Left ventricle myocardium inferior (tissue), 1 donor: ENCODE measurements at regions not wholly inside any gene's neighbourhood (a gene's known extent, or its start where the extent isn't known, plus 50 kb on each side); places are given as distances from the start of the nearest gene placed in this dataset.

Experiments used
- DNase-seq: peaks from one replicate; pipeline ENCODE4 v3.0.0-alpha.2; 2020
- H3K27ac ChIP-seq: fragments of 200-600 bp; replicated peaks from 2 replicates; pipeline ENCODE4 v1.8.0; 2021
- H3K27me3 ChIP-seq: fragments of 200-600 bp; 2 replicates; pipeline ENCODE4 v1.8.0; 2021; ENCODE audit warnings: low read depth
- H3K36me3 ChIP-seq: fragments of 200-600 bp; 2 replicates; pipeline ENCODE4 v1.8.0; 2021
- H3K4me1 ChIP-seq: fragments of 200-600 bp; 2 replicates; pipeline ENCODE4 v1.8.0; 2021
- H3K4me3 ChIP-seq: fragments of 200-600 bp; 2 replicates; pipeline ENCODE4 v1.8.0; 2021; ENCODE audit warnings: mild to moderate bottlenecking, moderate library complexity
- H3K9me3 ChIP-seq: fragments of 200-600 bp; replicated peaks from 2 replicates; pipeline ENCODE4 v1.8.0; 2021
- intact Hi-C: fragments of 100-400 bp; cut with micrococcal nuclease; formaldehyde crosslinking; loops from one replicate; pipeline ENCODE4 v1.11.0; 2022
- TF ChIP-seq, protein P1 (sequence below): fragments of 200-600 bp; IDR thresholded peaks from 2 replicates; pipeline ENCODE4 v1.8.0; 2021; ENCODE audit warnings: antibody characterized with exemption, mild to moderate bottlenecking, borderline replicate concordance
- donor health status: DM: no; HTN: yes; CAD: no; lungs with severe emphysema.

DNA sequence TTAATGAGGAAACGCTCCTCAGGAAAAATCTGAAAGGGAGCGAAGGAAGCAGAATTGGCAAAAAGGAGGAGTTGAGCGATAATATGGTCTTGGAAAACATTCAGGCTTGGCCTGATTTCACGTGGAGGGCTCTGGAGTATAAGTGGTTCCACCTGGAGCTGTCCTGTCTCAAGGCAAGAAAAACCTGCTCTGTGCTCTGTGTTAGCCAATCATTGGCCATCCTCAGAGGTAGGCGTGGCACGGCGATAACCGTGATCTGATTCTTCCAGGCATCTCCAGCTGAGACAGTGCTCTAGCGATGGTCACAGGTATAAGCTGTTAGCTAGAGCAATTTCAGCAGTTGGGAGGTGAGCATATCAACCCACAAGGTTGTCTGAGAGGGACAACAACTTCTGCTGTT is 450.5 kb upstream of the MAF start:
- H3K36me3 ChIP-seq = no peaks in the 10 kb centered on the region
- intact Hi-C loops = no loop called here
- no peaks in the 10 kb centered on the region for H3K9me3 ChIP-seq
- DNase-seq = no peak
- peaks cover 7% of the 10 kb centered on the region for H3K4me1 ChIP-seq
- no peak overlapping the region for H3K4me3 ChIP-seq
- peaks cover 14% of the 10 kb centered on the region for H3K27me3 ChIP-seq
- H3K27ac ChIP-seq = no peak overlapping the region
- TF ChIP-seq, protein P1, sequence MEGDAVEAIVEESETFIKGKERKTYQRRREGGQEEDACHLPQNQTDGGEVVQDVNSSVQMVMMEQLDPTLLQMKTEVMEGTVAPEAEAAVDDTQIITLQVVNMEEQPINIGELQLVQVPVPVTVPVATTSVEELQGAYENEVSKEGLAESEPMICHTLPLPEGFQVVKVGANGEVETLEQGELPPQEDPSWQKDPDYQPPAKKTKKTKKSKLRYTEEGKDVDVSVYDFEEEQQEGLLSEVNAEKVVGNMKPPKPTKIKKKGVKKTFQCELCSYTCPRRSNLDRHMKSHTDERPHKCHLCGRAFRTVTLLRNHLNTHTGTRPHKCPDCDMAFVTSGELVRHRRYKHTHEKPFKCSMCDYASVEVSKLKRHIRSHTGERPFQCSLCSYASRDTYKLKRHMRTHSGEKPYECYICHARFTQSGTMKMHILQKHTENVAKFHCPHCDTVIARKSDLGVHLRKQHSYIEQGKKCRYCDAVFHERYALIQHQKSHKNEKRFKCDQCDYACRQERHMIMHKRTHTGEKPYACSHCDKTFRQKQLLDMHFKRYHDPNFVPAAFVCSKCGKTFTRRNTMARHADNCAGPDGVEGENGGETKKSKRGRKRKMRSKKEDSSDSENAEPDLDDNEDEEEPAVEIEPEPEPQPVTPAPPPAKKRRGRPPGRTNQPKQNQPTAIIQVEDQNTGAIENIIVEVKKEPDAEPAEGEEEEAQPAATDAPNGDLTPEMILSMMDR = no peak

DNA sequence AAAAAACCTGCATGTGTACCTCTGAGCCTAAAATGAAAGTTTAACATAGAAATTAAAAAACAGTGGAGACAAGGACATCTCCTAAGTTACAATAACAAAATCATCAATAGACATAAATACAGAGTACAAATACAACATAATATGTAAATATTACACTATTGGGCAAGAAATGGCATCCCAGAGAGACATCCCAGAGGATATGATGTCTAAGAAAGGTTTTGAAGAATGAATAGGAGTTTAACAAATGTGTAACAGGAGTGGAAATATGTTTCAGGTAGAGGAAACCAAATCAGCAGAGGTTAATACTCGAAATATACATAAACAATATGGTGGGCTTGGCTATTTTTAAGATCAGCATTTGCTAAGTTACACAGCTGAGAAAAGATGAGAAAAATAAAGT is 447.7 kb upstream of the MAF start:
- no peak overlapping the region for H3K27ac ChIP-seq
- peaks cover 37% of the 10 kb centered on the region for H3K27me3 ChIP-seq
- intact Hi-C loops = no loop called here
- H3K4me3 ChIP-seq = no peak overlapping the region
- H3K4me1 ChIP-seq = peaks cover 12% of the 10 kb centered on the region
- no peak for DNase-seq
- no peaks in the 10 kb centered on the region for H3K9me3 ChIP-seq
- TF ChIP-seq, protein P1 = no peak
- no peaks in the 10 kb centered on the region for H3K36me3 ChIP-seq

GRCh38 chr16:80047842-80048241 is 447.3 kb upstream of the MAF start:
- TF ChIP-seq, protein P1 = no peak
- no peaks in the 10 kb centered on the region for H3K9me3 ChIP-seq
- DNase-seq = no peak
- intact Hi-C loops = no loop called here
- no peaks in the 10 kb centered on the region for H3K36me3 ChIP-seq
- no peak overlapping the region for H3K4me3 ChIP-seq
- H3K27ac ChIP-seq = no peak overlapping the region
- H3K27me3 ChIP-seq = peaks cover 37% of the 10 kb centered on the region
- peaks cover 12% of the 10 kb centered on the region for H3K4me1 ChIP-seq

- TF ChIP-seq, protein P1 = no peak
- H3K4me3 ChIP-seq = no peak overlapping the region
- no peak for DNase-seq
- peaks cover 12% of the 10 kb centered on the region for H3K4me1 ChIP-seq
- no peaks in the 10 kb centered on the region for H3K36me3 ChIP-seq
- H3K9me3 ChIP-seq = no peaks in the 10 kb centered on the region
- H3K27me3 ChIP-seq = peaks cover 30% of the 10 kb centered on the region
- no peak overlapping the region for H3K27ac ChIP-seq
- intact Hi-C loops = no loop called here
Measured at GRCh38 chr16:80046848-80047247, 446.3 kb upstream of the MAF start.

- Histone ChIP-seq H3K27ac (no peak overlapping the region), H3K4me3 (peak overlapping the region; percentile 6), H3K9me3 (no peaks in the 10 kb centered on the region), H3K27me3 (peaks cover 30% of the 10 kb centered on the region), H3K36me3 (no peaks in the 10 kb centered on the region), H3K4me1 (peaks cover 12% of the 10 kb centered on the region)
- DNase-seq = no peak
- TF ChIP-seq, protein P1 = no peak
- intact Hi-C loops = no loop called here
Measured at GRCh38 chr16:80046261-80046660, 445.7 kb upstream of the MAF start.

GRCh38 chr16:80045861-80046260 is 445.3 kb upstream of the MAF start:
- Histone ChIP-seq H3K4me3 (peak overlapping the region; percentile 6), H3K9me3 (no peaks in the 10 kb centered on the region), H3K27me3 (peaks cover 30% of the 10 kb centered on the region), H3K4me1 (peaks cover 12% of the 10 kb centered on the region), H3K36me3 (no peaks in the 10 kb centered on the region), H3K27ac (no peak overlapping the region)
- intact Hi-C loops = no loop called here
- TF ChIP-seq, protein P1 = no peak
- DNase-seq = no peak
